ENCODE measurements at regions not wholly inside any gene's neighbourhood (a gene's known extent, or its start where the extent isn't known, plus 50 kb on each side); places are given as distances from the start of the nearest gene placed in this dataset.
"Not testable (repeated sequence)": the region's sequence is repeated elsewhere in the genome, so short reads cannot be mapped to it uniquely, and the experiment has no call there.

DNA sequence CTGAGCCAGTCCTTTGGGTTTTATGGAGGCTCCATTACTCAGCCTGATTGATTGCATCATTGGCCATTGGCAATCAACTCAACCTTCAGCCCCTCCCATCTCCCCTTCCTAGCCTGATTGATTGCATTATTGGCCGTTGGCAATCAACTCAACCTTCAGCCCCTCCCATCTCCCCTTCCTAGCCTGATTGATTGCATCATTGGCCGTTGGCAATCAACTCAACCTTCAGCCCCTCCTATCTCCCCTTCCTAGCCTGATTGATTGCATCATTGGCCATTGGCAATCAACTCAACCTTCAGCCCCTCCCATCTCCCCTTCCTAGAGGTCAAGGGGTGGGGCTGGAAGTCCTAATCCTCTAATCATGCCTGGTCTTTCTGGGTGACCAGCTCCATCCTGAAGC, 103.8 kb upstream of the LRPAP1 start:
- not testable (repeated sequence) for H3K9me3 ChIP-seq, H3K36me3 ChIP-seq, H3K27me3 ChIP-seq, H3K4me3 ChIP-seq, DNase-seq

DNA sequence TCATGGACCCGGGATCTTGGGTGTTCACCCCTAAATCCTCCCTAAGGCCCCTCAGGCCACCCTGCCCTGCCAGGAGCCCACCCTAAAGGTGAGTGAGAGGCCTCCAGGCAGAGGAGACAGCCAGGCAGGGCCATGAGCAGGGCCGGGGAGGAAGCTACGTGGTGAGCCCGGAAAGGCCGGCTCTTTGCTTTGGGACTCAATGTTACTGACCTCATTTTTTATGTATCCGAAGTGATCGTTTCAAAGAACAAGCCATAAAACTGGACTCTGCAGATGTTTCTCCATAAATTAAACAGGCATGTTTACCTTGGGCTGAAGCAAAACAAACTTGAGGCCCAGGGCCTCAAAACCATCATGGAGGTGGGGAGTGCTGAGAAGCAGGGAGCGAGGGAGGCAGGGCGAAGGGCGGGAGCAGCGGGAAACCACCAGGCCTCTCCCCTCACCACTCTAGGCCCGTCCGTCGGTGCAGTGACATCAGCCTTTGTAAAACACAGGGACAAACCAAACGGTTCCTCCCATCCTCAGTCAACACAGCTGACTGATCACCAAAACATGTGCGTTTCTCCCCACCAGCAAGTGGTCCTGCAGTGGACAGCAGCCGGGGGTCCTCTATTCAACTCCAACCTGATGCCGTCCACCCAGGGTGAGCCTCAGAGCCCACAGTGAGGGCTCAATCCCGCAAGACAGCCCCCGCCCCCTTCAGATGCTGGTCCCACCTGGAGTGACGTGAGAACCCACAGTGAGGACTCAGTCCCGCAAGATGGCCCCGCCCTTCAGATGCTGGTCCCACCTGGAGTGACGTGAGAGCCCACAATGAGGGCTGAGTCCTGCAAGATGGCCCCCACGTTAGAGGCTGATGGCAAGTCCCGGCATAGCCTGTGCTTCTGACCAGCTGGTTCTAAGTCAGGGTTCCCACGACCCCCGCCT, 102.9 kb upstream of the LRPAP1 start:
- H3K36me3 ChIP-seq, result no peaks in the 10 kb centered on the region
- no peaks in the 10 kb centered on the region for H3K27me3 ChIP-seq
- H3K9me3 ChIP-seq, result no peaks in the 10 kb centered on the region
- no peak overlapping the region for H3K4me3 ChIP-seq
- no peak for DNase-seq

DNA sequence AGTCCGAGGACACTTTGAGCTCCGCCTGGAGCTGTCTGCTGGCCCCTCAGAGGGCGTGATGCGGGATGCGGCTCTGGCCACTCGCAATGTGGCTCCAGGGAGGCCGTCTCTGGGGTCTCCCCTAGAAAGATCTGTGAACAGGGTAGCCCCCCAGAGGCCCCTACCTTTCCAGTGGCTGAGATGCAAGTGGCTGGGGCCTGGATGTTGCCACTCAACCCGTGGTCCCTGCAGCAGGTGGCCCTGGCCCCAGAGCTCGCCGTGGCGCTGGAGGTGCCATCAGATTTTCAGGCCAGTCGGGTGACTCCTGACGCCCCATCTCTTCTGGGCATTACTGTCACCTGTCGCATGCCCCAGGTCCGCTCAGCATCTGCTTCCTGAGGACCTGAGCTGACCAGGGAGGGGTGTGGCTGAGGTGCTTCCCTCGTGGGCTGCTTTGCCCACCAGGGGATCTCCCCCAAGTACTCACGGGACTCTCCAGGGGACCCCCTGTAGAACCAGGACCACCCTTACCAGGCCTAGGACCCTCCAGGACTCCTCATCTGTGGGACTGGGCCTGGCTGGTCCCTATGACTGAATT, 102.1 kb upstream of the LRPAP1 start:
- Histone ChIP-seq H3K9me3 (no peaks in the 10 kb centered on the region), H3K4me3 (no peak overlapping the region), H3K27me3 (no peaks in the 10 kb centered on the region), H3K36me3 (no peaks in the 10 kb centered on the region)
- DNase-seq, result no peak

DNA sequence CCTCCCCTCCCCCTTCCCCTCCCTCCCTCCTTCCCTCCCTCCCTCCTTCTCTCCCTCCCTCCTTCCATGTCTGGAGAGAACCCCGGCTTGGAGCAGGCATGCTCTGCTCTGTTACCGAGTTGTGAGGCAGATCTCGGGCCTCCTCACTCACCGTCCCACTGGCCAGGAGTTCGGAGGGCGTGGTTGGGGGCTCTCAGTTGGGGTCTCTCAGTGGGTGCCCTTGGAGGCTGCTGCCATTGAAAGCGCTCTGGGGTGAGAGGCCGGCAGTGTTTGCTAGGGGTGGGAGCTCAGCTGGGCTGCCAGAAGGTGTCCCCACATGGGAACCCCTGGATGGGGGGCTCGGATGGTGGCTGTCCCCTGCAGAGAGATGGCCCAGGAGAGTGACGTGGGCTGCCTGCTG, 101.1 kb upstream of the LRPAP1 start:
- DNase-seq, H3K9me3 ChIP-seq, H3K36me3 ChIP-seq, H3K27me3 ChIP-seq, H3K4me3 ChIP-seq: not testable (repeated sequence)

DNA sequence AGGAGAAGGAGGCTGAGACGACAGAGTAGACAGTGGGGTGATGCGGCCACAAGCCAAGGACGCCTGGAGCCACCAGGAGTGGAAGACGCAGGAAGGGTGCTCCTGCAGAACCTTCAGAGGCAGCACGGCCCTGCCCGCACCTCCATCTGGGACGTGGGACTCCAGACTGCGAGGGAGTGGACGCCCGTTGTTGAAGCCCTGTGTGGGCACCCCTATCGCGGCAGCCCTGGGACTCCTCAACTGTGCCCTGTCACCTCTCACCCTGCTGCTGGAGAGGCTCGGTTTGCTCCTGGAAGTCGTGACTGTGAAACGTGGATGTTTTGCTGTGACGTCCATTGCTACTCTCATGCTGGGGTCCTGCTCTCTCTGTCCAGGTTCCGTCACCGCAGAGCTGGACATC, 100.6 kb upstream of the LRPAP1 start:
- not testable (repeated sequence) for DNase-seq, H3K9me3 ChIP-seq, H3K36me3 ChIP-seq, H3K4me3 ChIP-seq, H3K27me3 ChIP-seq

DNA sequence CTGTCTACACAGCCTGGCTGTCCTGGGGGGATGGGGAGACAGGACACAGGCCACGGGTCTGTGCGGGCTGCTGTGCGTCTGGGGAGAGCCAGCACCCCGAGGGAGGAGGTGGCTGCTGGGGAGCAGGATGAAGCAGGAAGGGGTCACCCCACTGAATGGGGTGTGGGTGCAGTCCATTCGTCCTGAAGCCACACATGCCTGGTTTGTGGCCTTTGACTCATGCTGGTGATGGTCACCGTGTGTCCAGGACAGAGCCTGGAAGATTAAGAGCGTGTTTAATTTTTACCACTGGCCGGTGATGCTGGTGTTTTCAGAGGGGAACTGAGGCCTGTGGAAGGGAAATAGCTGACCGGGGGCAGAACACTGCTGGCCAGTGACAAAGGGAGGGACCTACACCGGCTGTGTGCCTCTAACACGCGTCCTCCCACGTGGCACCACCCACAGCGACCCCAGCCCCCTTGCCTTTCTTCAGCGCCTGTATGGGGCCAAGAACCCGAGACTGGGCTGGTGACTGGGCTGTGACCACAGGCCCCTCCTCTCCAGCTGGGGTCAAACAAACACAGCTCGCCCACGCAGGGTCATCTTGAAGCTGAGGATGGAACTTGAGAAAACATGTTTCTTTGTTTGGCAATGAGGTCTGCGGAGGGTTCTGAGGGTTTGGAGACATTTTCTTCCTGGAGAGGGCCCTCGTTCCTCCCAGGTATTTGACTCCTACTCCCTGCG, 99.5 kb upstream of the LRPAP1 start:
- H3K9me3 ChIP-seq, H3K36me3 ChIP-seq, DNase-seq, H3K4me3 ChIP-seq, H3K27me3 ChIP-seq: not testable (repeated sequence)

DNA sequence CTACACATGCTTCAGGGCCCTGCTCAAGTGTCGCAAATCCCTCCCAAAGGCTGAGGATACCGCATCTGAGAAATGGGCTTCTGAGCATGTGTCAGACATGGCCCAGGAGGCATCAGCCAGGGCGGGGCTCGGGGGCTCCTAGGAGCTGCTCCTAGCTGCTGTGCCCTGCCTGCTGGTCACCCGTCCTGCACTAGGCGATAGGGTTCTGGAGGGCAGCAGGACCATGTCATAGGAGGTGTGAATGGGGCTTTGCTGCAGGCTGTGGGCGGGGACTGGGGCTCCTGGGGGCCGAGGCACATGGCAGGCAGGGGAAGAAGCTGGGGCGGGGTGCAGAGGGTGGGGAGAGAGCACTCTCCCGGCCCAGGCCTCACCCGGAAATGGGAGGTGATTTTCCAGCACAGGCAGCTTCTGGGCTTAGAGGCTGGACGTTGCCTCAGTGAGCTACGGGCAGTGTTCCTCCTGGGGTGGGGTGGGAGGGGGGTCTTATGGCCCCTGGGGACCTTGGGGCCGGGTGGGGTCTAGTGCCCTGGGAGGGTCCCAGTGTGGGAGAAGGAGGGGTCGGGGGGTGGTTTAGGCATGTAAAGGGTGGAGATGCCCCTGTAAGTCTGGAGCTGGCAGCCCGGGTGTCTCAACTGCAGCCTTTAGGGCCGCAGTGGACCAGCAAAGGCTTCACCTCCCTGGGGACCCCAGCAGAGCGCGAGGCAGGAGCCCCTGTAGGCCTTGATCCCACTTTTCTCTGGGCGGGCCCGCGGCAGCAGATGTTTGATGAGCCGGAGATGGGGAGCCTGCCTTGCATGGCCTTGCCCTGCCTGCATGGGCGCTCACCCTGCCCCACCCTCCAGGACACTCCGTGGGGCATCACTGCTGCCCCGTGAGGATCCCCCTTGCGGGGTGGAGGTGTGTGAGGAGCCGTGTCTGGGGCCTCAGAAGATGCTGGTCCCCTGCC, 98.6 kb upstream of the LRPAP1 start:
- no peaks in the 10 kb centered on the region for H3K9me3 ChIP-seq
- no peak overlapping the region for H3K4me3 ChIP-seq
- no peaks in the 10 kb centered on the region for H3K36me3 ChIP-seq
- no peak for DNase-seq
- H3K27me3 ChIP-seq, result no peaks in the 10 kb centered on the region

DNA sequence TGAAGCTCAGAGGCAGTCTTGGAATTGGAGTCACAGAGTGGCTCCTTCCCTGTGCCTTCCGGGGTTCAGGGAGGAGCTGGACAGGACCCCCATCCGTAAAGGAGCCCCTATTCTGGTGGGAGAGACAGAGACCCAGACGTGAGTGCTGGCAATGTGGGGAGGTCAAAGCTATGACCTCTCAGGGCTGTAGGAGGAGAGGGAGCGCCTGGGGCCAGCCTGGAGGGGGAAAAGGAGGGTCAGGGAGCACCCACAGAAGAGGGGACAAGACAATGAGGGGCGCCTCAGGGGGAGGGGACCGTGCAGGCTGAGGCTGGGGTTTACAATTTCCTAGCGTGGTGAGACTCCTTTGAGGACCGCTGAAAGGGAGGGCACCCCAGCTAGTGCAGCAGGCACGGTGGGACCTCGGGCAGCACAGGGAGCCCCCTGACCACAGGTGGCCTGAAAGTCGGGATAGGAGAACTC, 97.9 kb upstream of the LRPAP1 start:
- no peaks in the 10 kb centered on the region for H3K36me3 ChIP-seq
- no peak for DNase-seq
- H3K4me3 ChIP-seq, result no peak overlapping the region
- no peaks in the 10 kb centered on the region for H3K27me3 ChIP-seq
- H3K9me3 ChIP-seq, result no peaks in the 10 kb centered on the region

DNA sequence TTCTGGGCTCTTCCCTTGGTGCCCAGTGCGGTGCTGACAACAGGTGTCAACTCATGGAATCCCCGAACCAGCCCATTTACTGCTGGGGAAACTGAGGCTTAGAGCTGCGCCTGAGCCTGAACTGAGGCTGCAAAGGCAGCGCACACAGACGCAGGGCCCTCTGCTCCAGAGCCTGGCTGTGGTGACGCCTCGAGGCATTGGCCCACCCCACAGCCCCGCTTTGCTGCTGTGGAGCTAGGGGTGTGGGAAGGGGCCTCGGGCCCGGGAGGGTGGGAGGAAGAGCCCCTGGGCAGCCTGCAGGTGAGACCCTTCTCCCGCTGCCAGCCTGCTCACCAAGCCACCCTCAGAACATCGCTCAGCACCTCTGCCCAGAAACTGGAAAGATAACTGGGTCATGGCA, 97.4 kb upstream of the LRPAP1 start:
- Histone ChIP-seq H3K36me3 (no peaks in the 10 kb centered on the region), H3K9me3 (no peaks in the 10 kb centered on the region), H3K27me3 (no peaks in the 10 kb centered on the region), H3K4me3 (no peak overlapping the region)
- no peak for DNase-seq

DNA sequence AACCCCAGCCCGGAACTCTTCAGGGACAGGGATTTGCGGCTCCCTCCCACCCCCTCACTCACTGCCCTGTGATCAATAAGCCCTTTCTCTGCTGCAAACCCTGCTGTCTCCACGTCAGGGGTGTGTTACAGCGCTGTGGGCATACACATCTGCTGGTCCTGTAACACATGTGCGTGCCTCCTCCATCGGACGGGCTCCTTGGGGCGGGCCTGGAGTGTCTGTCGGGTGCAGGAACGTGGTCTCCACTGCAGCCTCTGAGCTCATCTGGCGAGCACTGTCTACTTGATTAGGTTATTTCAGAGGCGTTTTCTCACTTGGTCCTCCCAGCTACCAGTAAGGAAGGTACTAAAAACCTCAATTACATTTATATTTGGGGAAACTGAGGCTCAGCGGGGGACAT, 97.0 kb upstream of the LRPAP1 start:
- H3K9me3 ChIP-seq, H3K4me3 ChIP-seq, DNase-seq, H3K36me3 ChIP-seq, H3K27me3 ChIP-seq: not testable (repeated sequence)

DNA sequence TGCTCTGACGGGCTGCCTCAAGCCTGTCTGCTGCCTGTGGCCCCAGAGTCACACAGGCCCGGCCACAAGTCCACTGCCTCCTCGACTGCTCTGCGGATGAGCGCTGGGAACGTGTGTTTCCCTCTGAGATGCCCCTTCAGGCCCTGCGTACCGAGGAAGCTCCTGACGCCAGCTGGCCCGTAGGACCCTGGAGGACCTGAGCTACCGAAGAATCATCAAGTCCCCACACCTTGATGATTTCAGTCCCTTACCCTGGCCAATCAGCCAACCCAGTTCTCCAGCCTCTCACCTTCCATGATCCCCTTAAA, 96.6 kb upstream of the LRPAP1 start:
- Histone ChIP-seq H3K36me3 (no peaks in the 10 kb centered on the region), H3K4me3 (no peak overlapping the region), H3K27me3 (no peaks in the 10 kb centered on the region), H3K9me3 (no peaks in the 10 kb centered on the region)
- DNase-seq, result no peak

DNA sequence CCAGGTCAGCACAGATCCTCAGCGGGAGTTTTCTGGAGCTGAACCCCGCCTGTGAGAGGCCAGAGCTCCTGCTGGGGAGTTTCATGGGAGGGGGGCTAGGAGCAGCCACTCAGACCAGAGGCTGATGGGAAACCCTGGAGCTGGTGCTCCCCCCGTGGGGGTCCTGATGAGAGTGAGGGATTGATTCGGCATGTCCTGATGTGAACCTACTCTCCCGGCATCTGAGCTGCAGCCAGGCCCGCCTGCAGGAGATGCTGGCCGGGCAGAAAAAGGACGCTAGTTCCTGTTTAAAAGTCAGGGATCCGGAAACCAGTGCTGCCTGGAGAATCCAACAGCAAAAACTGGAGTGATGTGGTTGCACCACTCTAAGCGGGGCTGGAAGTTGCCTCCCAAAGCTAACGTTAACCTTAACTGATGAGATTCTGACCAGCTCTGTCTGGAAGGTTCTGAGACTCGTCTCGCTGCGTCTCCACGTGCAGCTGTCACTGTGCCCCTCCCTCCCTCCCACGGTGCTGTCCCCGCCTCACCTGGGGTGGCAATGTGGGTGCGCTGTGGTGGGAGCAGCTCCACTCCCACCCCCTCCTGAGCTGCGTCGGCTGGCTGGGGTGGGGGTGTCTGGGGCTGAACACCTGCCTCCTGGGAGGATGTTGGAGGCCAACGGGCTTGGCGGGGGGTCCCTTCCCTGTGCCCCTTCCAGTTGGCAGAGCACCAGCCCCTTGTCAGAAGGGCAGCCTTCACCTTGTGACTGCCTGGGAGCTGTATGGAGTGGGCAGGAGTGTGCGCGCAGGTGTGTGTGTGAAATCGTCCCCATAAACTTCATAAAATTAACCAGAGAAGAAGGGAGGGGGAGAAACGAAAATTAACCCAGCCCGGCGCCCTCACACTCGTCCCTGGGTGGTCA, 96.0 kb upstream of the LRPAP1 start:
- not testable (repeated sequence) for H3K9me3 ChIP-seq, H3K4me3 ChIP-seq, H3K36me3 ChIP-seq, DNase-seq, H3K27me3 ChIP-seq

DNA sequence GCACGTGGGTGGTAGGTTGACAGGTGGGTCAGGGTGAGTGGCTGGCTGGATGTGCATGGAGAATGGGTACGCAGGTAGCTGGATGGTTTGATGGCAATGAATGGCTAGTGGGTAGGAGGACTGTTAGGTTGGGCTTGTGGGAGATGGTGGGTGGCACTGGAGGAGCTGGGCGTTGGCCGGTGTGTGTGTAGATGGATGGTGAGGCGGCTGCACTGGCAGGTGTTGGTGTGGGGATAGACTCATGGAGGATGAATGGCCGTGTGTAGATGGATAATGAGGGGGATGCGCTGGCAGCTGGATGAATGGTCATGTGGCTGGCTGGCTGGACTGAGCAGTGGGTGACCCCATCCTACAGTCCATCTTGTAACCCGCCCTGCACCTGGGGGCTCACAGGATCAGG, 95.2 kb upstream of the LRPAP1 start:
- not testable (repeated sequence) for H3K4me3 ChIP-seq, H3K27me3 ChIP-seq, H3K36me3 ChIP-seq, H3K9me3 ChIP-seq, DNase-seq

DNA sequence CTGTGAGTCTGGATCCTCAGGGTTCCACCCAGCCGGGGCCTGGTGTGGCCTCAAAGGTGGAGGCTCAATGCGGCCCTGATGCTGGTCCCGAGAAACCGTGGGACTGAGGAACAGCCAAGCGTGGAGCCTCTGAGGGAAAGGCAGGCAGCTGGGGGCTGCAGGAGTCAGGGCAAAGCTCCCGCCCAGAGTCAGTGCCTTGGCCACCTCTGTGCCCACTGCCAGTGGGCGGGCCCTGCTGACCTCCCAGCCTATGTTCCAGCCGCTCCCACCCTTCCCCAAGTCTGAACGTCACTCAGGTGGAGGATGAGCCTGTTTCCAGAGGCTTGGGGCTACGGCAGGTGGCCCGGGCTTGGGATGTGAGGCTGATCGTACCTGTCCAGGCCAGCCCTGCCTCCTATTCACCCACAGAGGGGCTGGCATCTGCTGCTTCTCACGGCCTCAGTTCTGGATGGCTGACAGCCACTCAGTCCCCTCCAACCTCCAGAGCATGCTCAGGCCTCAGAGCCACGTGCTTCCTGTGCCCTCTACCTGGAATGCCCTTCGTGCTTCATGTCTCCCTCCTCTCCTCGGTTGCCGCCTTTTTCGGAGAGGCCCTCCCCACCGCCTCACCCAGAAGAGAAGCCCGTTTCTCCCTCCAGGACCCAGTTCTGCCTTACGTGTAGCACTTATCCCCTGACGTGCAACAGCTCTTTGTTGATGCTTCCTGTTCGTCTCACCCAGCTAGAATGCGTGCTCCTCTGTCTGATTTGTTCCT, 94.1 kb upstream of the LRPAP1 start:
- not testable (repeated sequence) for H3K36me3 ChIP-seq, H3K27me3 ChIP-seq, H3K9me3 ChIP-seq, H3K4me3 ChIP-seq, DNase-seq

DNA sequence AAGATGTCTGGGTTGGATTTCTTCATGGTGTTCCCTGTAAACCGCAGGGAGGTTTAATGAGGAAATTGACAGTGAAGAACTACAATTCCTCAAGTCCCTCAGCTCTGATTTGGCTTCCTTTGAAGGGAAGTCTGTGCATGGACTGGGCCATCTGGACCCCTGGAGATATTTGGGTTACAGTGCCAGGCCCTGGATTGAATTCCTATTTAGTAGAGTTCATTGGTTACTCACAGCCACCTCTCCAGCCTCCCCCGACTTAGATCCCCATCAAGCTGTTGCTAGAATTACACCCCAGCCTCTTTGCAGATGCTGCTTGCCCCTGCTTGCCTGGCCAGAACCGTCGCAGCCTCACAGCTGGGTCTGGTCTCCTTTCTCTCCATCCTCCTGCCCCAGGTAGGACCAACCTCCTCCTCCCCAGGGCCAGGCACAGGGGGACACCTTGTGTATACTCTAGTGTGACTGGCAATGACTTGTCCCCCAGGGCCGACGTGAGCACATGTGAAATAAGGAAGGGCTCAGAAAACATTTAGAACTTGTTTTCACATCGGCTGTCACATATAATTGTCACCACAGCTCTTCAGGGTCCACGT, 93.2 kb upstream of the LRPAP1 start:
- H3K27me3 ChIP-seq, H3K4me3 ChIP-seq, H3K36me3 ChIP-seq, H3K9me3 ChIP-seq, DNase-seq: not testable (repeated sequence)
